ENCODE measurements at regions not wholly inside any gene's neighbourhood (a gene's known extent, or its start where the extent isn't known, plus 50 kb on each side); places are given as distances from the start of the nearest gene placed in this dataset.

- TF ChIP-seq, protein P1, sequence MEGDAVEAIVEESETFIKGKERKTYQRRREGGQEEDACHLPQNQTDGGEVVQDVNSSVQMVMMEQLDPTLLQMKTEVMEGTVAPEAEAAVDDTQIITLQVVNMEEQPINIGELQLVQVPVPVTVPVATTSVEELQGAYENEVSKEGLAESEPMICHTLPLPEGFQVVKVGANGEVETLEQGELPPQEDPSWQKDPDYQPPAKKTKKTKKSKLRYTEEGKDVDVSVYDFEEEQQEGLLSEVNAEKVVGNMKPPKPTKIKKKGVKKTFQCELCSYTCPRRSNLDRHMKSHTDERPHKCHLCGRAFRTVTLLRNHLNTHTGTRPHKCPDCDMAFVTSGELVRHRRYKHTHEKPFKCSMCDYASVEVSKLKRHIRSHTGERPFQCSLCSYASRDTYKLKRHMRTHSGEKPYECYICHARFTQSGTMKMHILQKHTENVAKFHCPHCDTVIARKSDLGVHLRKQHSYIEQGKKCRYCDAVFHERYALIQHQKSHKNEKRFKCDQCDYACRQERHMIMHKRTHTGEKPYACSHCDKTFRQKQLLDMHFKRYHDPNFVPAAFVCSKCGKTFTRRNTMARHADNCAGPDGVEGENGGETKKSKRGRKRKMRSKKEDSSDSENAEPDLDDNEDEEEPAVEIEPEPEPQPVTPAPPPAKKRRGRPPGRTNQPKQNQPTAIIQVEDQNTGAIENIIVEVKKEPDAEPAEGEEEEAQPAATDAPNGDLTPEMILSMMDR (IDR thresholded peaks at IDR 0.05; ENCODE audit: borderline replicate concordance, extremely low read depth, low read length, poor library complexity, severe bottlenecking) = no peak
- no peak for TF ChIP-seq EZH2 (IDR thresholded peaks at IDR 0.05; ENCODE audit: borderline replicate concordance, low read depth, low read length, severe bottlenecking)
Observed at GRCh38 chr4:91729851-91730250, 573.9 kb upstream of the GRID2 start.
